ENCODE measurements at regions not wholly inside any gene's neighbourhood (a gene's known extent, or its start where the extent isn't known, plus 50 kb on each side); places are given as distances from the start of the nearest gene placed in this dataset.

DNA sequence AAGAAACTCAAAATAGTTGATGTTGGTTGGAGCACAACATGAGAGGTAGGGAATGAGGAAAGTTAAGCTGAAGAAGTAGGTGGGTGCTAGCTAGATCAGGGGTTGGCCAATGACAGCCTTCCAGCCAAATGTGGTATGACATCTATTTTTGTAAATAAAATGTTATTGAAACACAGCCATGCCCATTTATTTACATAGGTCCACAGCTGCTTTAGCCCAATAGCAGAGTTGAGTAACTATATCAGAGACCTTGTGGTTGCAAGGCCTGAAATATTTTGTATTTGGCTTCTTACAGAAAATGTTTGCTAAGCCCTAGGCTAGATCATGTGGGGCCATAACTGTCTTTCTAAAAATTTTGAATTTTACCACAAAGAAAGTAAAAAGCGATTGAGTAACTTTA is 234.9 kb upstream of the CTSO start:
- 100% methylated on average over 1 of the region's 1 CpG for WGBS (ENCODE audit: insufficient coverage)
- Histone ChIP-seq H3K9me3 (ENCODE audit: control extremely low read depth in 1 of 5, control insufficient read depth in 4 of 5, insufficient read depth in 2 of 5, low read depth in 1 of 5, low read length in 4 of 5) (no peaks in the 10 kb centered on the region), H3K4me1 (ENCODE audit: control extremely low read depth in 1 of 4, control insufficient read depth in 4 of 4, insufficient read depth in 4 of 4, low read length in 3 of 4) (peaks cover 4 to 9% (median 5%) of the 10 kb centered on the region in 4 experiments), H3K4me3 (ENCODE audit: control insufficient read depth in 1 of 7, extremely low read depth in 1 of 7, insufficient read depth in 4 of 7, low read depth in 2 of 7, low read length in 6 of 7) (no peak overlapping the region), H3K36me3 (ENCODE audit: control insufficient read depth in 4 of 4, insufficient read depth in 4 of 4, low read length in 3 of 4) (no peaks in the 10 kb centered on the region), H3K27me3 (replicated peaks in 2 of 5; ENCODE audit: control insufficient read depth in 4 of 5, insufficient read depth in 5 of 5, low read length in 4 of 5) (no peaks in the 10 kb centered on the region), H3K27ac (ENCODE audit: insufficient read depth in 1 of 2, low read depth in 1 of 2, low read length in 2 of 2, poor library complexity in 1 of 2, severe bottlenecking in 2 of 2) (no peak overlapping the region)
- ChIA-PET POLR2A (no interaction called here), CTCF (no interaction called here)
- no peak for DNase-seq

DNA sequence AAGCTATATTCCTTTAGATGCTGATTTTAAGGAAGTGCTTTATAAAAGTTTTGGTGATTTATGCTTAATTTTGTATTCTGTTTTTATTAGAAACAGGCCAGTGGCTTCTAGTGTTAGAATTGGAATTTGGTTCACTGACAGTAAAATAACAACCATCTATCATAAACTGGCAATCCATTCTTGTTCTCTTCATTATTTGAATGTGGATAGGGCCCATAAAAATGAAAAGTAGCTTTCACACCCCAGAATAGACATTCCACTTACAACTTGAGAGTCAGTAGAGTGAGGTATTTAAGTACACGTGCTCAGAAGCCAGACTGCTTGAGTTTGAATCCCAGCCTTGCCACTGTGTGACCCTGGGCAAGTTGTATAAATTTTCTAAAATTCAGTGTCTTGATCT is 232.4 kb upstream of the CTSO start:
- H3K9me3 ChIP-seq (ENCODE audit: control extremely low read depth in 1 of 5, control insufficient read depth in 4 of 5, insufficient read depth in 2 of 5, low read depth in 1 of 5, low read length in 4 of 5), result no peaks in the 10 kb centered on the region
- no peaks in the 10 kb centered on the region for H3K36me3 ChIP-seq (ENCODE audit: control insufficient read depth in 4 of 4, insufficient read depth in 4 of 4, low read length in 3 of 4)
- H3K4me1 ChIP-seq (ENCODE audit: control extremely low read depth in 1 of 4, control insufficient read depth in 4 of 4, insufficient read depth in 4 of 4, low read length in 3 of 4), result peaks cover 0 to 3% (median 0%) of the 10 kb centered on the region in 4 experiments
- WGBS (ENCODE audit: insufficient coverage), result no CpG with 5 or more reads among the region's 1 CpG
- DNase-seq, result no peak
- ChIA-PET POLR2A (no interaction called here), CTCF (interaction anchor here (1.2 to 2.2 kb wide), 2 partner anchors 11 to 17 kb away, joined by 3 to 8 read pairs; no protein-coding TSS in a partner anchor)
- no peak overlapping the region for H3K27ac ChIP-seq (ENCODE audit: insufficient read depth in 1 of 2, low read depth in 1 of 2, low read length in 2 of 2, poor library complexity in 1 of 2, severe bottlenecking in 2 of 2)
- H3K4me3 ChIP-seq (ENCODE audit: control insufficient read depth in 1 of 7, extremely low read depth in 1 of 7, insufficient read depth in 4 of 7, low read depth in 2 of 7, low read length in 6 of 7), result no peak overlapping the region
- H3K27me3 ChIP-seq (replicated peaks in 2 of 5; ENCODE audit: control insufficient read depth in 4 of 5, insufficient read depth in 5 of 5, low read length in 4 of 5), result no peaks in the 10 kb centered on the region

DNA sequence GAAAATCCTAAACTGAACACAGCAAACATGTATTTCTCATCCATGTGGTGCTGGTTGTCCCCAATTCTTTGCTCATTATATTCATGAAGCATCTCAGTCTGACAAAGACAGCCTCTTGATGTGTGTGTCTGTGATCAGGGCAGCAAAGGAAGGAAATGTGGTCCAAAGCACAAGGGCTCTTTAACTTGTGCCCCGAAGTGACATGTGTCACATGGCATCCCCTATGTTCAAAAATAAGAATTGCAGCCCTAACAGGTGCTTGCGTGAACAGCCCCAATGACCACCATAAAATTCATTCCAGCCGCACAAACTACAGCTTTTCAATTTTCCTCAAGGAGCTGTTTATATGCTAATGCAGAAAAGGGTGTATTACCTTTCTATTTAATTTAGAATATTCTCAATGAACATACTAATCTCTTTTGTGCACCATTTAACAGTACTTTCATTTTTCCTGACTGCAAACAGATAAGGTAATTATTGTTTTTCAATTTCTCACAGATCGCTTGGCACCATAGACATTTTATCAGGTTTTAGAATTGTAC is 231.9 kb upstream of the CTSO start:
- Histone ChIP-seq H3K36me3 (ENCODE audit: control insufficient read depth in 4 of 4, insufficient read depth in 4 of 4, low read length in 3 of 4) (no peaks in the 10 kb centered on the region), H3K9me3 (ENCODE audit: control extremely low read depth in 1 of 5, control insufficient read depth in 4 of 5, insufficient read depth in 2 of 5, low read depth in 1 of 5, low read length in 4 of 5) (no peaks in the 10 kb centered on the region), H3K4me3 (ENCODE audit: control insufficient read depth in 1 of 7, extremely low read depth in 1 of 7, insufficient read depth in 4 of 7, low read depth in 2 of 7, low read length in 6 of 7) (no peak overlapping the region), H3K27me3 (replicated peaks in 2 of 5; ENCODE audit: control insufficient read depth in 4 of 5, insufficient read depth in 5 of 5, low read length in 4 of 5) (no peaks in the 10 kb centered on the region), H3K27ac (ENCODE audit: insufficient read depth in 1 of 2, low read depth in 1 of 2, low read length in 2 of 2, poor library complexity in 1 of 2, severe bottlenecking in 2 of 2) (no peak overlapping the region), H3K4me1 (ENCODE audit: control extremely low read depth in 1 of 4, control insufficient read depth in 4 of 4, insufficient read depth in 4 of 4, low read length in 3 of 4) (peaks cover 0 to 3% (median 0%) of the 10 kb centered on the region in 4 experiments)
- no peak for DNase-seq
- 57% methylated on average over 2 of the region's 4 CpGs for WGBS (ENCODE audit: insufficient coverage)
- ChIA-PET POLR2A (no interaction called here), CTCF (interaction anchor here (1.2 to 2.2 kb wide), 2 partner anchors 10 to 16 kb away, joined by 3 to 8 read pairs; no protein-coding TSS in a partner anchor)

DNA sequence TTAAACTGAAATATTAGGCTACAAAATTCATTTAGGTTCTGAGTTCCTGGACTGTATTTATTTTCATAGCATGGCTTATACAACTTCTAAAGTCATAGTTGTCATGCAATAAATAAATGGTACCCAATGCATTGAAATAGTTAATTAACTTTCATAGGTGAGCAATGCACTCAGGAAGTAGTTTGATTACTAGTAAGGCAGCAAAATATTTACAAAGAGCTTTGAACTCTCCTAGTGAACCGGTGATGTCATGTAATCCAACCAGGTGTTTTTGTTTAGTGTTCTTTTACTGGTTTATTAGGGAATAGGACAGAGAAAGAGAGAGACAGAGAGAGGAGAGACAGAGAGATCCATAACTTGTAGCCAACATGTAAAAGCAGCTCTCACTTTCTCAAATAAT is 228.6 kb upstream of the CTSO start:
- no peak for DNase-seq
- ChIA-PET POLR2A (no interaction called here), CTCF (interaction anchor here (1.4 kb wide), 1 partner anchor 11 kb away, joined by 3 read pairs; no protein-coding TSS in a partner anchor)
- no peak overlapping the region for H3K4me3 ChIP-seq (ENCODE audit: control insufficient read depth in 1 of 7, extremely low read depth in 1 of 7, insufficient read depth in 4 of 7, low read depth in 2 of 7, low read length in 6 of 7)
- H3K27ac ChIP-seq (ENCODE audit: insufficient read depth in 1 of 2, low read depth in 1 of 2, low read length in 2 of 2, poor library complexity in 1 of 2, severe bottlenecking in 2 of 2), result no peak overlapping the region
- 100% methylated on average over 1 of the region's 1 CpG for WGBS (ENCODE audit: insufficient coverage)
- H3K9me3 ChIP-seq (ENCODE audit: control extremely low read depth in 1 of 5, control insufficient read depth in 4 of 5, insufficient read depth in 2 of 5, low read depth in 1 of 5, low read length in 4 of 5), result no peaks in the 10 kb centered on the region
- peaks cover 0 to 3% (median 0%) of the 10 kb centered on the region in 4 experiments for H3K4me1 ChIP-seq (ENCODE audit: control extremely low read depth in 1 of 4, control insufficient read depth in 4 of 4, insufficient read depth in 4 of 4, low read length in 3 of 4)
- no peaks in the 10 kb centered on the region for H3K27me3 ChIP-seq (replicated peaks in 2 of 5; ENCODE audit: control insufficient read depth in 4 of 5, insufficient read depth in 5 of 5, low read length in 4 of 5)
- no peaks in the 10 kb centered on the region for H3K36me3 ChIP-seq (ENCODE audit: control insufficient read depth in 4 of 4, insufficient read depth in 4 of 4, low read length in 3 of 4)

DNA sequence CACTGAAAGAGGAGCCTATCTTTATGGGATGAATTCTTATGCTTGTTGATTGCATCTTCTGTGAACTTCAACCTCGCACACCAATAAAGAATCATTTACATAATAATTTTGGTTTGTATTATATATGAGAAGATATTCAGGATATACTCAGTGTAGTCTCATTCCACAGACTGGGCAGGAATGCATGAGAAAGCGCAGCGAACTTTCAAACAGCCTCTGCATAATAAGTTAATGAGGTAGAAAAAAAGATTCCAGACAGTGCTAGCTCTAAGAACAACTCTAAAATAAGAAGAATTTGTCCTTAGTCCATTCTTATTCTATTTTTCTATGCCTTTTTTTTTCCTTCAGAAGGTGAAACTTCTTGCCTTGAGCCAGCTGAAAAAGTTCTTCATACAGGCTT is 224.3 kb upstream of the CTSO start:
- H3K27ac ChIP-seq (ENCODE audit: insufficient read depth in 1 of 2, low read depth in 1 of 2, low read length in 2 of 2, poor library complexity in 1 of 2, severe bottlenecking in 2 of 2), result no peak overlapping the region
- H3K36me3 ChIP-seq (ENCODE audit: control insufficient read depth in 4 of 4, insufficient read depth in 4 of 4, low read length in 3 of 4), result no peaks in the 10 kb centered on the region
- no peaks in the 10 kb centered on the region for H3K27me3 ChIP-seq (replicated peaks in 2 of 5; ENCODE audit: control insufficient read depth in 4 of 5, insufficient read depth in 5 of 5, low read length in 4 of 5)
- POLR2A ChIA-PET, result no interaction called here
- no peak for DNase-seq
- peaks cover 0 to 3% (median 0%) of the 10 kb centered on the region in 5 experiments for H3K9me3 ChIP-seq (ENCODE audit: control extremely low read depth in 1 of 5, control insufficient read depth in 4 of 5, insufficient read depth in 2 of 5, low read depth in 1 of 5, low read length in 4 of 5)
- no peak overlapping the region for H3K4me3 ChIP-seq (ENCODE audit: control insufficient read depth in 1 of 7, extremely low read depth in 1 of 7, insufficient read depth in 4 of 7, low read depth in 2 of 7, low read length in 6 of 7)
- CTCF ChIA-PET, result no interaction called here
- no CpG with 5 or more reads among the region's 3 CpGs for WGBS (ENCODE audit: insufficient coverage)
- H3K4me1 ChIP-seq (ENCODE audit: control extremely low read depth in 1 of 4, control insufficient read depth in 4 of 4, insufficient read depth in 4 of 4, low read length in 3 of 4), result no peaks in the 10 kb centered on the region

DNA sequence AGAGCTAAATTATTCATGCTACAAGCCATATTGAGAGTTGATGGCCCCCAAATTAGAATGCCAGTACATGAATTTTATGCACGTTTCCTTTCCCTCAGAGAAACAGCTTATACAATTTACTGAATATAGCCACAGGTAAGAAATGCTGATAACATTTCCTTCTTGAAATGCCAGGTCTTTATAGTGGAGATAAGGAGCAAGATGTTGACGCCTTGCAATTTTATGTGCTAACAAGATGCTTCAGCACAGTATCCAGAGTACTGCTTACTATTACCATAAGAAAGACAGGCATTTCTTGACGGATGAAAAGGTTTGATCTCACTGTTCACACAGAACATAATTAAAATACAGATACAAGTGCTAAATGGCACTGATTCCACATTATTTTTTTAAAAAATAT is 223.2 kb upstream of the CTSO start:
- 100% methylated on average over 2 of the region's 3 CpGs for WGBS (ENCODE audit: insufficient coverage)
- Histone ChIP-seq H3K27me3 (replicated peaks in 2 of 5; ENCODE audit: control insufficient read depth in 4 of 5, insufficient read depth in 5 of 5, low read length in 4 of 5) (no peaks in the 10 kb centered on the region), H3K36me3 (ENCODE audit: control insufficient read depth in 4 of 4, insufficient read depth in 4 of 4, low read length in 3 of 4) (no peaks in the 10 kb centered on the region), H3K27ac (ENCODE audit: insufficient read depth in 1 of 2, low read depth in 1 of 2, low read length in 2 of 2, poor library complexity in 1 of 2, severe bottlenecking in 2 of 2) (no peak overlapping the region), H3K9me3 (ENCODE audit: control extremely low read depth in 1 of 5, control insufficient read depth in 4 of 5, insufficient read depth in 2 of 5, low read depth in 1 of 5, low read length in 4 of 5) (peaks cover 0 to 3% (median 0%) of the 10 kb centered on the region in 5 experiments), H3K4me3 (ENCODE audit: control insufficient read depth in 1 of 7, extremely low read depth in 1 of 7, insufficient read depth in 4 of 7, low read depth in 2 of 7, low read length in 6 of 7) (no peak overlapping the region), H3K4me1 (ENCODE audit: control extremely low read depth in 1 of 4, control insufficient read depth in 4 of 4, insufficient read depth in 4 of 4, low read length in 3 of 4) (no peaks in the 10 kb centered on the region)
- ChIA-PET POLR2A (no interaction called here), CTCF (interaction anchor here (2.4 kb wide), 1 partner anchor 10 kb away, joined by 8 read pairs; no protein-coding TSS in a partner anchor)
- DNase-seq, result no peak

DNA sequence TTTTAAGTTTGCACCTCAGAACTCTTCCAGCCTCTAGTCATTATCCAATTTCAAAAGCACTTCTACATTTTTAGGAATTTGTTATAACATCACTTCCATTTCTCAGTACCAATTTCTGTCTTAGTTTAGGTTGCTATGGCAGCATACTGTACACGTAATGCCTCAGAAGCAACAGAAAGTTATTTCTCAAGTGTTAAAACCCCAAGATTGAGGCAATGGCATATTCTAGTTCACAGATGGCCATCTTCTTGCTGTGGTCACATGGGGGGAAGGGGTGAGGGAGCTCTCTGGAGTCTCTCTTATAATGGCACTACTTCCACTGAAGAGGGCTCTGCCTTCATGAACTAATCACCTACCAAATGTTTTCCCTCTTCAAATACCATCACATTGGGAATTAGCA is 220.3 kb upstream of the CTSO start:
- H3K36me3 ChIP-seq (ENCODE audit: control insufficient read depth in 4 of 4, insufficient read depth in 4 of 4, low read length in 3 of 4), result no peaks in the 10 kb centered on the region
- H3K27ac ChIP-seq (ENCODE audit: insufficient read depth in 1 of 2, low read depth in 1 of 2, low read length in 2 of 2, poor library complexity in 1 of 2, severe bottlenecking in 2 of 2), result no peak overlapping the region
- H3K4me1 ChIP-seq (ENCODE audit: control extremely low read depth in 1 of 4, control insufficient read depth in 4 of 4, insufficient read depth in 4 of 4, low read length in 3 of 4), result no peaks in the 10 kb centered on the region
- no peaks in the 10 kb centered on the region for H3K27me3 ChIP-seq (replicated peaks in 2 of 5; ENCODE audit: control insufficient read depth in 4 of 5, insufficient read depth in 5 of 5, low read length in 4 of 5)
- ChIA-PET CTCF (interaction anchor here (1.2 kb wide), 1 partner anchor 16 kb away, joined by 3 read pairs; no protein-coding TSS in a partner anchor), POLR2A (no interaction called here)
- DNase-seq, result peak in 2 of 3 donors; percentile 39 to 49
- H3K4me3 ChIP-seq (ENCODE audit: control insufficient read depth in 1 of 7, extremely low read depth in 1 of 7, insufficient read depth in 4 of 7, low read depth in 2 of 7, low read length in 6 of 7), result no peak overlapping the region
- peaks cover 0 to 3% (median 0%) of the 10 kb centered on the region in 5 experiments for H3K9me3 ChIP-seq (ENCODE audit: control extremely low read depth in 1 of 5, control insufficient read depth in 4 of 5, insufficient read depth in 2 of 5, low read depth in 1 of 5, low read length in 4 of 5)
- 100% methylated on average over 1 of the region's 1 CpG for WGBS (ENCODE audit: insufficient coverage)
